DMS79 treated with DMSO at 0.1 percent for 48 hours (cell line): ENCODE measurements at regions not wholly inside any gene's neighbourhood (a gene's known extent, or its start where the extent isn't known, plus 50 kb on each side); places are given as distances from the start of the nearest gene placed in this dataset.
"Not testable (repeated sequence)": the region's sequence is repeated elsewhere in the genome, so short reads cannot be mapped to it uniquely, and the experiment has no call there.

Source experiments
- DNase-seq: peaks from one replicate; lab custom pipeline; 2025; lab: John Stamatoyannopoulos, UW

DNA sequence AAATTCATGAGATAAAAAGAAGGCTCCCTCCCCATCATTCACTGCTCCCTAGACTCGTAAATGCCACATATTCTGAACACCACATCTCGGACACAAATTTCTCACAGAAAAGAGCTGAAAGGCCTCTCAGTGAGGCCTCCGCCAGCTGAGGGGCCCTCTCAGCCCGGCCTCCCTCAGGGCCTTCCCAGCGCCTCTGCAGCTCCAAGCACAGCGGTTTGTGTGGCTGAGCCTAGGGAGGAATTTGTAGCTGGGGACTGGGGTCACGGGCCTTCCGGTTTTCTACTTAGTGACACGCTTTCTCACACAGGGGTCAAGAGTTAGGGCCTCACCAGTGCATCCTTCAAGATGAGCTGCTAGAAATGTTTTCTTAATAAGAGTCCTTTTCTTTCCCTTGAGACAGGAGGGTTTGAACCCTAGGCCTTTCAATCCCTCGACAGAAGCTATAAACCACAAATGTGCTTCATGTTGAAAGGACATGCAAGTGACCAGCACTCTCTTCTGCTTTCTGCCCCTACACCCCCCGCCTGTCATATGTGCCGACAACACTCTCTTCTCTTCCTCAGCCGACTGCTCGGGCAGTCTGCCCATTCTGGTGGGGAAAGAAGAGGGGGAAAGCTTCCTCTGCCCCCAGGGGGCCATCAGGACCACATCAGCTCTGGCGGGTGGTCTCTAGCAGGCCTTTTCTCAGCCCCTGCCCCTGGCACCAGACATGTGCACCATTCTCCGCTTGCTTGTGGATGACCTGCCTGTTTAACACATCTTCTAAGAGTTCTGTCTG is 104.9 kb downstream of the CHIC2 start:
- no peak for DNase-seq

DNA sequence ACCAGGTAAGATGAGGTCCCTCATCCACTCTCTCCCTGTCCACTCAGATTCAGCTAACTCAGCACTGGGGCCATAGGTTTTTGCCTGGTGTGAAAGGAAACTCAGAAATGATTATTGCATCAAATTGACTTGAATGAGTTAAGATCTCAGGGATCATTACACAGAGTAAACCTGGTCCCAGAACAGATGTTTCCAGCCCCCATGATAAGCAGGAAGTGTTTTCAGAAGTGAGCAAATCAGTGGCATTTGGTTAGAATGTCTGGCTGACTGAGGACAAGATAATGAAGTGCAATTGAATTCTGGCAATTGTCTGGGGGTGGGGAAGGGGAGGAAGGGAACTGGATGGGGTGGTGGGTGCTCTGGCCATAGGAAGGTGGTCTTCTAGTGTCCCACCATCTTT is 108.0 kb downstream of the CHIC2 start:
- DNase-seq = no peak

DNA sequence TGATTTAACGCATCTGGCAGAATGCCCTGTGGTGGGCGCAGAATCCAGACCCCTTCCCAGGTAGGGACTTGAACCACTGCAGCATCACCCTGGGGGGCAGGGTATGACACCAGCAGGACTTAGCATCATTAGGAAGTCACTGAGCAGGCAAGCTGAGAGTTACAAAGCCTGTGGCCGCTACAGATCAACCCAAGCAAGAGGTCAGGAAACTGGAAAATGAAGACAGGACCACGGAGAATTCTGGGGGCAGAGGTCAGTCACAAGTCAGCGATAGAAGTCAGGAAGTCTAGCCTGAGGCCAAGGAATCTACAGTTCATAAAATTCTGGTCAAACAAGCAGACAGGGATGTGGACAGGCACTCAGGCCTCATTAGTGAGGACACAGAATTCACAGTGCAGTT is 108.4 kb downstream of the CHIC2 start:
- DNase-seq = no peak

DNA sequence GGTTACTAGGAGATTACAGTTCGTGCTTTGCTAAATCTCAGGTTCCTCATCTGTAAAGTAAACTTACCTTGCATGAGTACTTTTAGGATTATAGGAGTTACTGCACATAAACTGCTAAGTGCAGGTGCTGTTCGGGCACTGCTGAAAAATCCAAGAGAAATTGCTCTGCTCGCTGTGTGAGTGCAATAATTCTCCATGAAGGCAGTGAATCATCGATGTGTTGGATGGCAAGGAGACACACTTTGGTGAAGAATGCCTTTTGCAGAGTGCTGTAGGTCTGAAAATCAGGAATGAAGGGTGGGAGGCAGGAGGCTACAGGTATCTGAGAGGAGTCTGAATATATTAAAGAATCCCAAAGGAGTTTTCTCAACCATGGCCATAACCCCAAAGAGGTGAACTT is 113.0 kb downstream of the CHIC2 start:
- no peak for DNase-seq

DNA sequence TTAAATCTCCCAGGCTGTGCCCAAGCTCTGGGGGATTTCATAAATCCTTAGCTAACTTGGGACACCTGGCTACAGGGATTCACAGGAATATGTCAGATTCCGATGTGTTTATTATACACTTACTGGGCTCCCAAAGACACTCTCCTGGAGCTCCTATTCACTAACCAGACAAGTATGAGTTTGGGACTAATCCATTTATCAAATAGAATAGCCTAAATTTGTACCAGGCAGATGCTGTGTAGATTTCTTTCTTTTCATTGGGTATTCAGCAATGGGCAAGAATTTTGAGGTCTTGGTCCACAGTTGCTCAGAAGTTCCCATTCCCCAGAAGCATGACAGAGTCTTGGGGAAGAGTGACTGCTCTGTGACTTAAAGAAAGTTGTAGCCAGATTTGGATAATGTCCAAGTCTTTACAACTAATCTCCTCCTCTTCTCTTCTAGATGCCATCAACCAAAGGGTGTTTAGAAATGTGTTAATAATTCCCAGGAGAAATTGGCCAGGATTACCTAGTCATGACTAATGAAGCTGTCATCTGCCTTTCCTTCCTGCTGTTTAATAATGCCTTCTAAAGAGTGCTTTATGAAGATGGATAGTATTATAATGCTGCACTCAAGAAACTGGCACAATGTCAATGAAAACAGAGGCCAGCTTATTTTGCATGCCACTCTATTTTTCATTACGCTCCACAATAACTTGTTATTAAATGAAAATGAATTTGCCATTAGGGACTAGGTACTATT is 120.9 kb downstream of the CHIC2 start:
- DNase-seq = peak; percentile 12

DNA sequence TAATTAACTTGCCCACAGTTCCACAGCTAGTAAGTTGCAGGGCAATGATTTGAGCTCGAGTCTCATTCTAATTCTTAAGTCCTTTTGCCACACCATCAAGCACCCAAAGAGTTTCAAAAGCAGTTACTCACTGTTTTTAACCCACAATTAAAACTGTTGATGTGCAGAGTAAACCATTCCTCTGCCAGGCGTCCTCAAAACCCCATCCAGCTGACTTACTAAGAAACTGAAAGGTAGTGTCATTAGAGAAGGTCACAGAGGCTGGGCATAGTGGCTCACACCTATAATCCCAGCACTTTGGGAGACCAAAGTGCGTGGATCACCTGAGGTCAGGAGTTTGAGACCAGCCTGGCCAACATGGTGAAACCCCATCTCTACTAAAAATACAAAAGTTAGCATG is 121.7 kb downstream of the CHIC2 start:
- DNase-seq = no peak

DNA sequence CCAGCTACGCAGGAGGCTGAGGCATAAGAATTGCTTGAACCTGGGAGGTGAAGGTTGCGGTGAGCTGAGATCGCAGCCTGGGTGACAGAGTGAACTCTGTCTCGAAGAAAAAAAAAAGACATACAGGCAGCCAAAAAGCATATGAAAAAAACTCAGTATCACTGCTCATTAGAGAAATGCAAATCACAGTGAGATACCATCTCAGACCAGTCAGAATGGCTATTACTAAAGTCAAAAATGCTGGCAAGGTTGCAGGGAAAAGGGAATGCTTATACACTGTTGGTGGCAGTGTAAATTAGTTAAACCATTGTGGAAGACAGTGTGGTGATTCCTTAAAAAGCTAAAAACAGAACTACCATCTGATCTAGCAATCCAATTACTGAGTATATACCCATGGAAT is 123.1 kb downstream of the CHIC2 start:
- no peak for DNase-seq

DNA sequence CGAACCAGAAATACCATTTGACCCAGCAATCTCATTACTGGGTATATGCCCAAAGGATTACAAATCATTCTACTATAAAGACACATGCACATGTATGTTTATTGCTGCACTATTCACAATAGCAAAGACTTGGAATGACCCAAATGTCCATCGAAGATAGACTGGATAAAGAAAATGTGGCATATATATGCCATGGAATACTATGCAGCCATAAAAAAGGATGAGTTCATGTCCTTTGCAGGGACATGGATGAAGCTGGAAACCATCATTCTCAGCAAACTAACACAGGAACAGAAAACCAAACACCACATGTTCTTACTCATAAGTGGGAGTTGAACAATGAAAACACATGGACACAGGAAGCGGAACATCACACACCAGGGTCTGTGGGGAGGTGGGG is 124.5 kb downstream of the CHIC2 start:
- DNase-seq = not testable (repeated sequence)

DNA sequence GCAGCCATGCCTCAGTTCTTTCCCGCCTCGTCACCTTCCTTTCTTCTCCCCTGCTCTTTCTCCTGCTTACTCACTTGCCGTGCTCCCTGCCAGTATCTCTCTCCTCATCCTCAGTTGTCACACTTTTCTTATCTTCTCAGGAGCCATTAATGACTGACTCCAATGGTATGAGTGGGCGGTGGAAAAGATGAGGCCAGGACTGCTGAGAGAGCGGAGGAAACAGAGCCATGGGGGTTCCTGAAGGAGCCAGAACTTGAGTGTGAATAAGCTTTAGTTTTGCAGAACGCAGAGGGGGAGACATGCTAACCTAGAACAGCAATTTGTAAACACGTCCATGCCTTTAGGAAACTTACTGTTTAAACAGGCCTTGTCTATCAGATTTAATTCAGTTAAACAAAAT is 126.5 kb downstream of the CHIC2 start:
- no peak for DNase-seq

DNA sequence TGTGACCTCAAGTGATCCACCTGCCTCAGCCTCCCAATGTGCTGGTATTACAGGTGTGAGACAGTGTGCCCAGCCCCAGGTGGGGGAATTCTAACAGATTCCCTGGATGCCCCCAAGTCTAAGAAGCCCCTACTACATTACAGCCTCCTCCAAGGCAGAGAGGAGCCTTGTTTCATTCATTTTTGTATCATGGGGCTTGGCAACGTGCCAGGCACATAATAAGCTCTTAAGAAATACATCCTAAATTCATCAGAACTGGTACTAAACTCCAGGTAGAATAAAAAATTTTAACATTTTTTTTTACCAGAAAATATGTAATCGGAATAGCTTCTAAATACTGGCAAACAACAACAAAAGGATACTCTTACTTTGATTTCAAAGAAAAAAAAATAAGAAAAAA is 127.1 kb downstream of the CHIC2 start:
- no peak for DNase-seq

DNA sequence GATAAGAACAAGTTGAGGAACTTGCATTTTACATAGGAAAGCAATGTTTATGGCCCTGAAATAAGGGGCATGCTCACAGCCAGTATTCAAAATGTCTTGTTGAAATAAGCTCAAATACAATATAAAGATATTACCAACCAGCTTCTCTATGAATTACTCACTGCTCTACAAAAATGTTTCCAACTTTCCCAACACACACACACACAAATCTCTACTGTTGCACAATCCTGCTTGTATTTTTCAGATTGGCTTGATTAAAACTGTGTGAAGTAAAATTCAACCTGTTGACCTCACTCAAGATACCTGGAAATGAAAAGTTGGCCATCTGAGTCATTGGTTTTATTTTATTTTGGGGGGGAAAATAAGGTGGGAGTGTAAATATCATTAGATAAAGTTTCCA is 128.6 kb downstream of the CHIC2 start:
- DNase-seq = no peak

DNA sequence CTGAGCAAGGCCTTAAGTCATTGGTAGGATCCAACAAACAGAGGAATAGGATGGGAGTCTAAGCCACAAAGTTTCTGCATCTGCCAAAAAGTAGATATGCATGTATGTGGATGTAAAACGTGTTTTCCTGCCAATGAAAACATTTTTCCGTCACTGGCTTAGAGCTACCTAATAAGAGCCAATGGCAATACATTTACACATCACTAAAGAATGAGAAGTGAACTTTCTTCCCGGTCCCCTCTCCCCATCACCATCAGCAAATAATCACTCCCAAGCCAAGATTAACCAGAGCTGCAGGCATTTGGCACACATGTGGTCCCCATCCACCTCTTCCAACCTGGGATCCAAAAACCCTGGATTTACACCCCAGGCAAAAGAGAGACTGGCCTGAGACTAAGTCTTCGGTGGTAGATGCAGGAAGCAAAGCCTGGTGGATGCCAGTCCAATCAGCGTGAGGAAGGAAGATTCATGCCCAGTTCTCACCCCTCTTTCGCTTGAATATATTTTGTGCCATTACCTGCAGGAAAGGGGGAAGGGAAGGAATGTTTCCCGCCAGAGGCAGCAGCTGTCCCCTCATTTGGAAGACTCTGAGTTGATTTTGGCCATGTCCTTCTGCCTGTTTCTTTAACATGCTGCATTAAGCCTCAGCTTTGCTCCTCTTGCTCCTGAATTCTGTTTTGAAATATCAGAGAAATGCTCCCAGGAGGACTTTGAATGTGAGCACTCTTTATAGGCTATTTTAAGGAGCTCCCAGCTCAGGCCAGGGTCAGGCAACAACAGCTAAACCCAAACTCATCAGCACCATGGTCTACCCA is 131.4 kb downstream of the CHIC2 start:
- no peak for DNase-seq

DNA sequence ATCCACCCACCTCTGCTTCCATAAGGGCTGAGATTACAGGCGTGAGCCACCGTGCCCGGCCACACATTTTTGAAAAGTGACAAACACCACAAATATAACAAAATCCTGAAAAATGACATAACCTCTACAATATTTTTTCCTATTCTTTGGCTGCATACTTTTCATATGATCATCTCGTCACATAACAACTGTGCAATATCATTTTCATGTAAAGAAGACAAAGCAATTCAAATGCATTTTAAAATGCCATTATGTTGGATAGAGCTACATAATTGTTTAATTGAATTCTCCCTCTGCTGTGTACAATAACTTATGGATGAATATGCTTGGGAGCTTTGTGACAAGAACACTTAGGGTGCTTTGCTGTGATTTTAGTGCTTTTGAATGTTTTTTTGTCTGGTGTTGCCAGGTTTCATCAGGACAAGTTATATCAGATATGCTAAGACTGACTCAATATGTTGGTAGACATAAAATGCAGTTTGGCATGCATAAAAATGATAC is 132.9 kb downstream of the CHIC2 start:
- DNase-seq = no peak

DNA sequence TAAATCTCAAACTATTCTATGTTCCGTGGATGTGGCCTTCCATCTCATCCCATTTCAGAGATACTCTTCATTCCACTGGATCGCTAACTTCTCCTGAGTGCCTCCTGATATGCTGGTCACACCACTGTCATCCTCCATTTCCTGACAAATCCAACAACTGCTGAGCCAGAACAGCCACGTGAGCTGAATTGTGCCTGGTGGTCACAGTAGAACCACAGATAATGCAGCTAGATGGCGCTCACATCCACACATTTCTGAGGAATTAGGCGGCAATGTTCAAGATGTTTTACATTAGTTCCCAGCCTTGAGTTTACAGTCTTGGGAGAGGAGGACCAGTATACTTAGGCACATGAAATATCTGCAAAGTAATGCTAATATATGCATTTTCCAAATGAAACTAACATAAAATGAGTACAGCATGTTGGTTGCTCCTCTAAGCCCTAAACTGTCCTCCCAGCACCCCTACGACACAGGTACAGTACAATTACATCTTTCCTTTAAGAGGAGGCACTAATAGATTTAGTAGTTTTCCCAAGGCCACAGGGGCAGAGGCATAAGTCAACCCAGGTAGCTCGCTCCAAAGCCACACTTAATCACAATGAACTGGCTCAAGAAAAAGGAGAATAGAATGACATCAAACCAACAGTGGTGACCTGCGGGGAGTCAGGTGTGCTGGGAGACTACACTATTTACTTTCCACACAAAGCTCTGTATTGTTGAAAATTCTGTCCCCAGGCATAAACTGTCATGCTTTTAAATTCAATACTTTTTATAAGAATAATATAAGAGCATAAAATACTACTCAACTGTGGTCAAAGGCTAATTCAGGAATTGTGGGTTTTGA is 134.2 kb downstream of the CHIC2 start:
- peak; percentile 59 for DNase-seq

DNA sequence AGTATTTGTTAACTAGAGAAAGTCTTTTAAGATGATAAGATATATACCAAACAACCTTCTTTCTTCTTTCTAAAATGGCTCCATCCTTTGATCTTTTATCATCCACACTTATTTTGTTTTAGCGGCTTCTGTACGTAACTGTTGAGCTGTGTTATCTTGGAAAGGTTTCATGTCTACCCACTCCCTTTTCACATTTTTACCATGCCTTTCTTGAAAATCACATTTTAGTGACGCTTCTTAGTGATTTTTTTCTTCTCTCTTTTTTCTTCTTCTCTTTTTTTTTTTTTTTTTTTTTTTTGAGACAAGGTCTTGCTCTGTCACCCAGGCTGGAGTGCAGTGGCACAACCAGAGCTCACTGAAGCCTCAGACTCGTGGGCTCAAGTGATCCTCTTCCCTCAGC is 135.1 kb downstream of the CHIC2 start:
- no peak for DNase-seq

DNA sequence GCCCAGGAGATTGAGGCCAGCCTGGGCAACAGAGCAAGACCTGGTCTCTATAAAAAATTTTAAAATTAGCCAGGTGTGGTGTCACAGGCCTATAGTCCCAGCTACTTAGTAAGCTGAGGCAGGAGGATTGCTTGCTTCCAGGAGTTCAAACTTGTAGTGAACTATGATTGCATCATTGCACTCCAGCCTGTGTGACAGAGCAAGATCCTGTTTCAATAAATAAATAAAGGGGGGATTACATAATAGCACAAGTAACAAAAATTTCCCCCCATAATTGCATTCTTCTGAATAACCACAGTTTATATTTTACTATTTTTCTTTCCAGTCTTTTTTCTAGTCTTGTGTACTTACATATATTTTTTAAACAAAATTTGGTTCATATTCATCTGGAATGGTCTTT is 135.6 kb downstream of the CHIC2 start:
- DNase-seq = no peak

DNA sequence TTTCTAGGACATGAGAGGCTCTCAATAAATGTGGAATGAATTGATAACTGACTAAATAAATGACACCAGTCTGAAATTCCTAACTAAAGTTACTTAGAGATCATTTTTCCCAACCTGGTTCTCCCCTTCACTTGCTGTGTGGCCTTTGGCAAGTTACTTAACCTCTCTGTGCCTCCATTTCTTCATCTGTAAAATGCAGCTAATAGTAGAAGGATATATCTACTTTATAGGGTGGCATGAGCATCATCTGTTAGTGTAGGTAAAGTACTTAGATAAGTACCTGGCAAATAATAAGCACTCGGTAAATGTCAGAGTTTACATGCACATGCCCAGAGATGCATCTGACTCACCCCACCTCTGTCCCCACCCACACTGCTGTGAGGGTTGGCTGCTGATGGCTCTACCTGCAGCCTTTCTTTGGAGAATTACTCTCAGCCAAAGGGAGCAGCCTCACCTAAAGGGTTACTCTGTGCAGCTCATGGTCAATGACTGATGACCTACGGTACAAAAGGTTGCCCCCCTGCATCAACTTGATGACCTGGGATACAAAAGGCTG is 139.3 kb downstream of the CHIC2 start:
- no peak for DNase-seq

DNA sequence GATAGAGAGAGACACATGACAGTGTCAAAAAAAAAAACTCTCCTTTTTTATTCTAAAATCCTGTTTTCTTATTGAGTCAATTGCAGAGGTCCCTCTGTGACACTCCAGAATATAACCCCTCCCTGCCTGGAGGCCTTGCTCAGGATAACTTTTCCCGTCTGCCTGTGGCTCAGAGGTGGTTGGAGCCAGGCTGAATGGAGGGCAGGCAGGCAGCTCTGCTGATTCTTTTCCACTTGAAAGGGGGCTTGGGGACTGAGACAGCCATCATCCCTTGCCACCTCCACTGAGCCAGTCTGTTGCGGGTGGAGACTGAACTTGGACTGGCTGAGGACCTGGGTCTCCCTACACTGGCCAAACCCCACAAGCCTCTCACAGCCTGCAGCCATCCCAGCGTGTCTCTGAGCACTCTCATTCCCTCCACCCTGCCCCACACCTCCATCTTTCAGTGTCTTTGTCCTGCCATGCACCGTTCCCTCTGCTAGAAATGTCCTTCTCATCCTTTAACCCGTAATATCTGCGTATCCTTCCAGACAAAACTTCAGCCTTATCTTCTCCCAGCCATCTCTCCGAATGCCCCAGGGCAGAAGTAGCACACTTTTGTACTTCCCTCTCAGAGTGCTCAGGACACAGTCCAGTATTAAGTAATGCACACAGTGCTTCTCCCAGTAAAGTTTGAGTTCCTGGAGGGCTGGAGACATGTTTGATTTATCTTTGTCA is 139.9 kb downstream of the CHIC2 start:
- DNase-seq = no peak

DNA sequence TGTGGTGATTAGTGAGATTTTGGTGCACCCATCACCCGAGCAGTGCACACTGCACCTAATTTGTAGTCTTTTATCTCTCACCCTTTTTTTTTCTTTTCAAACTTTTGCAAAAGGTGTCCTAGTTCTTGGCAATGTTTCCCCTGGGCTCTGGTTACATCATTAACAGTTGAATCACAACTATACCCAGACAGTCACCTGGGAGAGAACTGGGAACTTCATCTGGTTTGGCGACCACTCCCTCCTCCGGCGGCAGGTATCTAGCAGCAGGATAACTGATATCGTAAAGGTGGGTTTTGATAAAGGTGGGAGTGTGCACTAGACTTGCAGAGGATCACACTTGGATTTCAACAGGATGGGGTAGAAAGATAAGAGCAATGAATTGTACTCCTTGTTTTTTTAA is 140.5 kb downstream of the CHIC2 start:
- DNase-seq = no peak

DNA sequence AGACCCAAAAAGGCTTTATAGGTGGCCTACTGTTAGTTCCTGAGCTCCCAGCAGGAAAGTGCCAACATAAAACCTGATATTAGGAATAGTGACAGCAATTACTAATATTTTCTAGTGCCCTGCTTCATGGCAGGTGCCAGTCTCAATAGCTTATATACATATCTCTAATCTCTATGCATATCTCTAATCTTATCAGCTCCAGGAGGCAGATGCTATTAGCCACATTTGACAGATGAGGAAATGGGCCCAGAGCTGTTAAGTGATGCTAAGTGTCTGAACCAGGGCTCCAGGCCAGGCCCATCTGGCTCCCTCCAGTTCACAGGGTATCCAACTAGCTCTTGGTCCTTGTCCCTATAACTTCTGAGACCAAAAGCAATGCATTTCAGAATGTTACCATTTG is 142.5 kb downstream of the CHIC2 start:
- no peak for DNase-seq

DNA sequence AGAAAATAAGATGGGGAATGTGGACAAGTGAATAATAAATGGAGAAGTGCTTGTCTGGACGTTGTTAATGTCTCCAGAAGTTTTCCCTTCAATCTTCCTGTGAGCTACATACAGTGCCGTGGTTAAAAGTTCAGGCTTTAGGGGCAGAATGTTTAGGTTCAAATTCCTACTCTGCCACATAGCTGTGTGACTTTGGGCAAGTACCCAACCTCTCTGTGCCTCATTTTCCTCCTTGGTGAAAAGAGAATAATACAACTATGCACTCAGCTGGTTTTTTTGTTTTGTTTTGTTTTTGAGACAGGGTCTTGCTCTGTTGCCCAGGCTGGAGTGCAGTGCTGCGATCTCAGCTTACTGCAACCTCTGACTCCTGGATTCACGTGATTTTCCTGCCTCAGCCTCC is 143.5 kb downstream of the CHIC2 start:
- DNase-seq = no peak
